Stimulated activated CD4-positive, alpha-beta T cell treated with anti-CD3 and anti-CD28 coated beads, Interleukin-12 subunit alpha, Interleukin-12 subunit beta, amount 100 ng/mL, for 24 hours (primary cell): ENCODE measurements at regions not wholly inside any gene's neighbourhood (a gene's known extent, or its start where the extent isn't known, plus 50 kb on each side); places are given as distances from the start of the nearest gene placed in this dataset.

Experiments used
- DNase-seq, 2 experiments: peaks; one replicate each; pipeline ENCODE4 v3.0.0-alpha.2; 2020; ENCODE audit warnings: low read depth in 2 of 2

GRCh38 chr6:26285143-26286134 lies 79.6 kb upstream of the BTN3A2 start:
- DNase-seq, result peak; percentile 95 to 96

GRCh38 chr6:26286168-26286877 lies 78.7 kb upstream of the BTN3A2 start:
- peak in 1 of 2 experiments; percentile 71 for DNase-seq

DNA sequence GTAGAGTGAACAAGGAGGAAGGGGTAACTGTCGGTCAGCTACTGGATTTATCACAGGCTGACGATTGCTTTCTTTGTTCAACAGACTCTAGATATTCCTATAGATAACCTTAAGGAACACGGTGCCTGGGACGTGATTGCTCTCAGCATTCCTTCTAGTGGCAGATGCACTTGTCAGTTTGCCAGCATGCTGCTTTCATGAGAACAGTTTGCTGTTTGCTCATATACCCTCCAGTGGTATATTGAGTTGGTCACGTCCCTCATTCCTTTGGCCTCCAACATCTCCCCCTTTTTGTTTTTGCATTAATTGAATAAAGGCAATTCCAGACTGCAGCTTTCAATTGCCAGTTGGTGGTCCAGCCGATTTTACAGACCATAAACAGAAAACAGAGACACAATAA lies 76.8 kb upstream of the BTN3A2 start:
- DNase-seq, result no peak

GRCh38 chr6:26290941-26291340 lies 74.1 kb upstream of the BTN3A2 start:
- DNase-seq, result no peak

GRCh38 chr6:26292709-26293108 lies 72.3 kb upstream of the BTN3A2 start:
- no peak for DNase-seq

DNA sequence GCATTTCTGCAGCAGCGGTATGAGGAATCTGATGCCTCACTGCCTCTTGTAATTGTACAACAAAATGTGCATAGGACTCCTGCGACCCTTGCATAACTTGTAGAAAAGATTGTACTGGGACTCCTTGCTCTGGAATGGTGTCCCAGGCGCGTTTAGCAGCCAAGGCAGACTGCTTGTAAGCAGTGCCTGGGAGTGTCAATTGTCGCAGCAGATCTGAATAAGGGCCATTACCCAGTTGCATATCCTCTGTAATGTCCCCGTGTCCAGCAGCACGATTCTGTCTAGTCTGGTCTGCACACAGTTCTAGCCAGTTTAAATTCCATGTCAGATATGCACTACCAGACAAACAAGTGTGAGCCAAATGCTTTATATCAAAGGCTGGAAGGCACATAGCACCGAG lies 70.7 kb upstream of the BTN3A2 start:
- DNase-seq, result no peak

DNA sequence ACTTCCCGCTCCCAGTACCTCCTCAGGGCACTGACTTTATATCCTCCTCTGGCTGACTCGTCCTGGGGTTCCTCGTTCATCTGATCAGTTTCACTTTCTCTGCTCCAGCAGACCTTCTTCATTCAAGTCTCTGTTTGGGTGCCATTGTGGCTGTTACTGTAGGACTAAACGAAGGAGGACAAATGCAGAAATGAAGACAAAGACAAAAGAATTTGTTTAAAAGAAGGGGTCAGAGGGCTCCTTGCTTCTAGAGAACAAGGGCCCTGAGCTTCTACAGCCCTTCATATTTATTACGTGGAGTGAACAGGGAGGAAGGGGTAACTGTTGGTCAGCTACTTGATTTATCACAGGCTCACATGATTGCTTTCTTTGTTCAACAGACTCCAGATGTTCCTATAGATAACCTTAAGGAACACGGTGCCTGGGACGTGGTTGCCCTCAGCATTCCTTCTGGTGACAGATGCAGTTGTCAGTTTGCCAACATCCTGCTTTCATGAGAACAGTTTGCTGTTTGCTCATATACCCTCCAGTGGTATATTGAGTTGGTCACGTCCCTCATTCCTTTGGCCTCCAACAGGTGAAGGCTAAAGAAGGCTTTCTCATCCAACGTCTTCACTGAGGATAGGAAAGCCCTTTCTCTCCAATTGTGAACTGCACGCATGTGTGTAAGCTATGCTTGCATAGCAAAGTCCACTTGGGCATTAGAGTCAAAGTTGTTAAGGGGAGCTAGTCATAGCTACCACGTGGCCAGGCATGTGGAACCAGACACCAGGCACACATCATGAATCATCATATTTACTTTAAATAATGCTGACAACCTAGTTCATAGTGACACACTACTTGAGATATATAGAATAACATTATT lies 69.1 kb upstream of the BTN3A2 start:
- no peak for DNase-seq

- DNase-seq, result no peak
These were observed 68.5 kb upstream of the BTN3A2 start for GRCh38 chr6:26296556-26296856.

DNA sequence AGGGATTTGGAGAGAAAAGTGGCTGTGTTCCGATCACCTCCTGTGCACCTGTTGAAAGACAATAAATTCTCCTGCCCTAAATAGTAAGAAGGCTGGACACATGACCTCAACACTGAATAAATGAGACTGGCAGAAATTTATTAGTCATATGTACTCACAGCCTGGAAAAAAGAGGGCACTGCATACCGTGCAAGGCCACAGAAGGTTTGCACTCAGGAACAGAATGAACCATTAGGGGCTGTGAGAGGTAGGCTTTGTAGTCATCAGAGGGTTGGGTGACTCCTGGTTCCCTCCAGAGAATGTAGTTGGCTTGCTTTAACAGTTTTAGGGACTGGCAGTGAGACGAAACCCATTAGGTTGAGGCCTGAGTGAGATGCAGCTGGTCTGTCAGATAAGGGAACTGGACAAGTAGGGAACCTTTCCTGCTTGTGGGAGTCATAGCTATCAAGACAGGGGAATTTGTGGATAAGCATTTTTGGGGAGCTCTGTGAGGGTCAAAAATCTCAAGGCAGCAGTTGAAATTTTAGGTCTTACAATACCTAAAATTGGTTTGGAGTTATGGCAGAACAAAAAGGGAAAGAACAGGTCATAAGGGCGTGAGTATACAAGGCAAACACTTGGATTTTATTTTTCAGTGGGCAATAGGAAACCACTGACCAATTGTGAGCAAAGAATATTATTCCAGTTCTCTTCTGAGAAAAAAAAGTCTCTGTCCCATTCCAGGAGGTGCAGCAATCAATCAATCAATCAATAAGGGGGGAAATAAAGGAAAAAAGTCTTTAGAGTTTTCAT lies 67.9 kb upstream of the BTN3A2 start:
- DNase-seq, result no peak

DNA sequence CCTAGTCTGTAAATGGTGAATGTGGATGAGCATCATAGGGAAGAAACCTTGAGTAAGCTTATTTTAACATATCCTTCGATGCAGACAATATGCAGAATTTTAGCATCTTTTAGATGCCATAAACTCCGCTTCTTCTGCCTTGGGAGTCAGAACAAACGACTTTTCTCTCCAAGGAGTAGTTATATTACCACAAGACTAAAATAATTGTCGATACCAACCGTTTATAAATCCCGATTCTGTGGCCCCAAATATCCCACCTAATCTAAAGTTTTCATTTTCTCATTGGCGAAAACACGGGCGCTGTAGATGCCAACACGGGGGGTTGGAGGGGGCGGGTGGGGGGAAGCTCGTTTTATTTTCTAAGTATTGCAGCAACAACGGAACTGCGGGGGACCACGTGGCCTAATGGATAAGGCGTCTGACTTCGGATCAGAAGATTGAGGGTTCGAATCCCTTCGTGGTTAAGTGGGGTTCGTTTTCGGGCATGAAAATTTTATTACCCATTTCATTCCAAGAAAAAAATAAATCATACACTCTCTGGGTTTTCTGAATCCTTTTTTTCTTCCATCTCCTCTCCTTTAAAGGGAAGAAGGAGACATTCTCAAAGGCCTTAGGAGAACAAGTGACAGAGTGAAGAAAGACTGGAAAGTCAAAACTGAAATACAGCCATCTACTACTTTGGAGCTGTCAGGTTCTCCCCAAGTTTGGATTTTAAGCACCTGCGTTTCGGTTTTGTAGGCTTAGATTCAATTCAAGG lies 65.5 kb upstream of the BTN3A2 start:
- DNase-seq, result no peak

GRCh38 chr6:26300043-26300331 lies 65.0 kb upstream of the BTN3A2 start:
- DNase-seq, result no peak

- DNase-seq, result no peak
These were observed 64.6 kb upstream of the BTN3A2 start for GRCh38 chr6:26300359-26300758.

GRCh38 chr6:26300828-26301227 lies 64.2 kb upstream of the BTN3A2 start:
- DNase-seq, result no peak

DNA sequence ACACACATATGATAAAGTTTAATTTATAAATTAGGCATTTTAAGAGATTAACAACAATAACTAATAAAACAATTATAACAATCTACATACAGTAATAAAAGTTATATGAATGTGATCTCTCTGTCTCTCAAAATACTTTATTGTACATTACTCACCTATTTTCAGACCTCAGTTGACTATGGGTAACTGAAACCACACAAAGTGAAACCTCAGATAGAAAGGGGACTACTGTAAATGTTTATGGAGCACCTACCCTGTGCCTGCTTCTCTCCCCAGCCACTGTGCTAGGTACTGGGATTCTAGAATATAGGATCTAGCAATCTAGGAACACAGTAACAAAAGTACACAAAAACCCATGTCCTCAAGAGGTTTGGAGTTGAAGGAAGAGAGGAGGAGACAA lies 63.4 kb upstream of the BTN3A2 start:
- DNase-seq, result no peak

- no peak for DNase-seq
These were observed 61.9 kb upstream of the BTN3A2 start for GRCh38 chr6:26302941-26303559.

DNA sequence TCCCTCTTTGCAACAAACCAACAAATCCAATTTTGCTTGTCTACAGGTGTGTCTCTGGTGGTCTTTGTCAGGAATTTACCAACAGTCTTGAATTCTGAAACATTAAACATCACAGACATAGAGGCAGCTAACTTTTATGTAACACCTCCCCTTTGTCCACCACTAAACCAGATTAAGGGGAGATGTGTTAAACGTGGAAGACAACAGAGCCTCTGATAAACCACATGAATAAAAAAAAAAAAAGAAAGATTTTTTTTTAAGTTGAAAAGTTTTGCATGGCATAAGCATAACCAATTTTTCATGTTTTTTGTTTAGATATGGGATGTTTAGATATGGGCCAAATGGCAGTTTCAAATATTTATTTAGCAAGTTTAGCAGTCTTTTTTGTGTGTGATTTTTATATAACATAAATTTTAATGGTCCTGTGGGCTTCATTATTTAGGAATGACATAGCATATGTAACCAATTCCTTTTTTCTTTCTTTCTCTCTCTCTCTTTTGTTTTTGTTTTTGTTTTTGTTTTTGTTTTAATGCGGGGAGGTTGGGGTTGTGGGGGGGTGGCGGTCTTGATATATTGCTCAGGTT lies 60.7 kb upstream of the BTN3A2 start:
- no peak for DNase-seq

GRCh38 chr6:26304797-26305640 lies 60.0 kb upstream of the BTN3A2 start:
- peak in 1 of 2 experiments; percentile 79 for DNase-seq

DNA sequence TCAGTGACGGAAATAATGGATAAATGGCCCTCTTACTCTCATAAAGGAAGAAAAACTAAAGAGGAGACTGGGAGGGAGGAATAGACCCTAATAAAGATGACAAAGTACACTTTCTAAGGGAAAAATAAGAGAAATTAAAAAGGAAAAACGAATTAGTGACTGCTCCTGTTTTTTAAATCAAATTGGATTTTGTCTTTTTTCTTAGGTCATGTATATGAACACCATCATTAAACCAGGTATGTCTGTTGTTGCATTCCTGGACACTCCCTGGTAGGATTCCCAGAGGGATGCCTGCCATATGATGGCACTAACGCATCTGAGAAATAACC lies 59.4 kb upstream of the BTN3A2 start:
- DNase-seq, result no peak

- DNase-seq, result no peak
These were observed 58.8 kb upstream of the BTN3A2 start for GRCh38 chr6:26306232-26306631.
